ENCODE measurements at regions not wholly inside any gene's neighbourhood (a gene's known extent, or its start where the extent isn't known, plus 50 kb on each side); places are given as distances from the start of the nearest gene placed in this dataset.
A peak's percentile ranks its signal among the peaks of the same experiment; 100 is the strongest.

DNA sequence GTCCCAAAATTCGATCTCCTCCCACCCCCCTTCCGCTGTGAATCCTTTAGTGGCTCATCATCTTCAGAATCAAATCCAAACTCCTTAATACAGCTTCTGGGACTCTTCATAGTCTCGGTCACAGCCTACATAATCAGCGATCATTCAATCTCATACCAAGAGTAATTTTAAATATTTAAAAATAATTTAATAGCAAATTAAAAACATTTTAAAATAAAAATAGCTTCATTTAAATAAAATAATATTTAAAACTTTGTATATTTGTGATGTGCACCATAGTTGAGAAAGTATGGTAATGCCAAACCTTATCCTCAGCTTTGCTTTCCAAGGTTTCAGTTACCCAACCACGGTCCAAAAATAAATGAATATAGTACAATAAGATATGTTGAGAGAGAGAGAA is 70.0 kb upstream of the NR3C1 start:
- Histone ChIP-seq H3K4me2 (ENCODE audit: extremely low read depth, insufficient read depth, low read length) (no peak overlapping the region), H3K36me3 (ENCODE audit: control insufficient read depth, insufficient read depth, low read length) (no peaks in the 10 kb centered on the region), H3K79me2 (ENCODE audit: control insufficient read depth, insufficient read depth, low read length) (no peaks in the 10 kb centered on the region), H4K20me1 (ENCODE audit: control insufficient read depth, extremely low read depth, insufficient read depth, low read length) (no peaks in the 10 kb centered on the region), H3K4me1 (ENCODE audit: control insufficient read depth, extremely low read depth, insufficient read depth, low read length) (peaks cover 11% of the 10 kb centered on the region), H3K4me3 (replicated peaks in 1 of 4; ENCODE audit: control extremely low read depth in 1 of 4, insufficient read depth in 1 of 4, low read depth in 3 of 4, low read length in 4 of 4) (no peak overlapping the region), H3K27ac (ENCODE audit: insufficient read depth, low read length) (no peak overlapping the region), H3K27me3 (ENCODE audit: control insufficient read depth, insufficient read depth, low read length) (no peaks in the 10 kb centered on the region), H2AFZ (ENCODE audit: low read length) (no peak overlapping the region), H3K9me3 (ENCODE audit: control insufficient read depth, insufficient read depth, low read depth, low read length) (no peaks in the 10 kb centered on the region), H3K9ac (ENCODE audit: insufficient read depth, low read length) (no peak overlapping the region)
- TF ChIP-seq EZH2 (IDR thresholded peaks at IDR 0.05; ENCODE audit: low read length, missing control alignments), result no peak
- TF ChIP-seq, protein P1, sequence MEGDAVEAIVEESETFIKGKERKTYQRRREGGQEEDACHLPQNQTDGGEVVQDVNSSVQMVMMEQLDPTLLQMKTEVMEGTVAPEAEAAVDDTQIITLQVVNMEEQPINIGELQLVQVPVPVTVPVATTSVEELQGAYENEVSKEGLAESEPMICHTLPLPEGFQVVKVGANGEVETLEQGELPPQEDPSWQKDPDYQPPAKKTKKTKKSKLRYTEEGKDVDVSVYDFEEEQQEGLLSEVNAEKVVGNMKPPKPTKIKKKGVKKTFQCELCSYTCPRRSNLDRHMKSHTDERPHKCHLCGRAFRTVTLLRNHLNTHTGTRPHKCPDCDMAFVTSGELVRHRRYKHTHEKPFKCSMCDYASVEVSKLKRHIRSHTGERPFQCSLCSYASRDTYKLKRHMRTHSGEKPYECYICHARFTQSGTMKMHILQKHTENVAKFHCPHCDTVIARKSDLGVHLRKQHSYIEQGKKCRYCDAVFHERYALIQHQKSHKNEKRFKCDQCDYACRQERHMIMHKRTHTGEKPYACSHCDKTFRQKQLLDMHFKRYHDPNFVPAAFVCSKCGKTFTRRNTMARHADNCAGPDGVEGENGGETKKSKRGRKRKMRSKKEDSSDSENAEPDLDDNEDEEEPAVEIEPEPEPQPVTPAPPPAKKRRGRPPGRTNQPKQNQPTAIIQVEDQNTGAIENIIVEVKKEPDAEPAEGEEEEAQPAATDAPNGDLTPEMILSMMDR (conservative IDR thresholded peaks at IDR 0.05 in 1 of 2, IDR thresholded peaks at IDR 0.05 in 1 of 2; ENCODE audit: low read depth in 1 of 2, low read length in 2 of 2), result no peak
- no peak for DNase-seq (ENCODE audit: low read depth in 2 of 2)

DNA sequence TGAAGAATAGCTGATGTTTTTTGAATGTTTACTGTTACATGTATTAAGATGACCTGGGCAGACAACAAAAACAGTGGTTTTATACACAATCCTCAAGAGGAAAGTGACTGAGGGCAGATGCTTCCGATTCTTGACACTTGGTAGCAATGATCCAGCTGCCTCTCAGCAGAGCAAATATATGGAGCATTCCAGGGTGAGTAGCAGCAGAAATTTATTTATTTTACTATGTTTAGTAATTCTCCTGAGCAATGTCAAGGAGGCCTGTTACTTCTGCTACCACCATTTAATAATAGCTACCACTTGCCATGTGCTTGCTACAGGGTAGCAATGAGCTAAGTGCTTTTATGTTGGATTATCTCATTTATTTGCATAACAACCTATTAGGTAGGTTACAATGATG is 69.1 kb upstream of the NR3C1 start:
- Histone ChIP-seq H3K27ac (ENCODE audit: insufficient read depth, low read length) (peak overlapping the region; percentile 62), H2AFZ (ENCODE audit: low read length) (no peak overlapping the region), H3K79me2 (ENCODE audit: control insufficient read depth, insufficient read depth, low read length) (no peaks in the 10 kb centered on the region), H3K9me3 (ENCODE audit: control insufficient read depth, insufficient read depth, low read depth, low read length) (no peaks in the 10 kb centered on the region), H3K36me3 (ENCODE audit: control insufficient read depth, insufficient read depth, low read length) (no peaks in the 10 kb centered on the region), H3K4me2 (ENCODE audit: extremely low read depth, insufficient read depth, low read length) (no peak overlapping the region), H3K27me3 (ENCODE audit: control insufficient read depth, insufficient read depth, low read length) (no peaks in the 10 kb centered on the region), H3K4me1 (ENCODE audit: control insufficient read depth, extremely low read depth, insufficient read depth, low read length) (peaks cover 11% of the 10 kb centered on the region), H3K9ac (ENCODE audit: insufficient read depth, low read length) (no peak overlapping the region), H3K4me3 (replicated peaks in 1 of 4; ENCODE audit: control extremely low read depth in 1 of 4, insufficient read depth in 1 of 4, low read depth in 3 of 4, low read length in 4 of 4) (no peak overlapping the region), H4K20me1 (ENCODE audit: control insufficient read depth, extremely low read depth, insufficient read depth, low read length) (no peaks in the 10 kb centered on the region)
- peak in 1 of 2 donors; percentile 30 for DNase-seq (ENCODE audit: low read depth in 2 of 2)
- TF ChIP-seq, protein P1 (conservative IDR thresholded peaks at IDR 0.05 in 1 of 2, IDR thresholded peaks at IDR 0.05 in 1 of 2; ENCODE audit: low read depth in 1 of 2, low read length in 2 of 2), result no peak
- no peak for TF ChIP-seq EZH2 (IDR thresholded peaks at IDR 0.05; ENCODE audit: low read length, missing control alignments)

DNA sequence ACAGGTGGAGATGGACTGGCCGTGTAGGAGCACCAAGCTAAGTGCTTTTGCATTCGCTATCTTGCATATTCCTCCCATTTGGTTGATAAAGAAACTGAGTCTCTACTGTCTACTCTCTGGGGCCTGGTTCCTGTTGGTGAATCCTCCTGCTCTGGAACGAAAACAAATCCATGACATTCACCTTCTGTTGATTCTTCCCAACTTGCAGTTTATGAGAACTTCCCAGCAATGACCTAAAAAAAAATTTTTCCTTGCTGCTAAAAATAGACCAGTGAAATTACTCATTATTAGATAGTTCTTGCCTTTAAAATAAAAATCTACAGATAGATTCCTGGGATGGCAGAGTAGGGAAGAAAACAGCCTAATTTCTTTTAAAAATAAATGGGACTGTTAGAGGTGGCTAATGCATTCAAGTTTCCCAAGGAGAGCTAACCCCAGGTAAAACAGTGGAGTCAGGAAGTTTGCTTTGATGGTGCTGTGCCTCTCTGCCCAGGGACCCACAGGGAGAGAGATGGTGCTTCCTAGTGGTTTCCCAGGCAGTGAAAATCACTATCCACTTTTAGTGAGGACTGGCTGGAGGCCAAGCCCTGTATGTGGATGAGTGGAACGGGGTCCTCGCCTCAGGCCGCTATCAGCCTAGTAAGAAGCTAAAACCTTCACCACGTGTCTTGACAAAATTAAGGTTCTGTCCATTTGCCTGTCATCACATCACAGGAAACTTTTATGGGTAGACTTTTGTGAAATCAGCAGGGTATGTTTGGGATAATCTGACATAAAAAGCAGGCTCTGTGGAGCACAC is 68.4 kb upstream of the NR3C1 start:
- DNase-seq (ENCODE audit: low read depth in 2 of 2), result peak in 1 of 2 donors; percentile 39
- H3K36me3 ChIP-seq (ENCODE audit: control insufficient read depth, insufficient read depth, low read length), result no peaks in the 10 kb centered on the region
- peak overlapping the region; percentile 62 for H3K27ac ChIP-seq (ENCODE audit: insufficient read depth, low read length)
- no peaks in the 10 kb centered on the region for H3K9me3 ChIP-seq (ENCODE audit: control insufficient read depth, insufficient read depth, low read depth, low read length)
- H3K4me1 ChIP-seq (ENCODE audit: control insufficient read depth, extremely low read depth, insufficient read depth, low read length), result peaks cover 11% of the 10 kb centered on the region
- H3K79me2 ChIP-seq (ENCODE audit: control insufficient read depth, insufficient read depth, low read length), result no peaks in the 10 kb centered on the region
- H3K4me2 ChIP-seq (ENCODE audit: extremely low read depth, insufficient read depth, low read length), result peak overlapping the region; percentile 2
- H3K27me3 ChIP-seq (ENCODE audit: control insufficient read depth, insufficient read depth, low read length), result no peaks in the 10 kb centered on the region
- H4K20me1 ChIP-seq (ENCODE audit: control insufficient read depth, extremely low read depth, insufficient read depth, low read length), result no peaks in the 10 kb centered on the region
- no peak overlapping the region for H2AFZ ChIP-seq (ENCODE audit: low read length)
- no peak overlapping the region for H3K9ac ChIP-seq (ENCODE audit: insufficient read depth, low read length)
- no peak overlapping the region for H3K4me3 ChIP-seq (replicated peaks in 1 of 4; ENCODE audit: control extremely low read depth in 1 of 4, insufficient read depth in 1 of 4, low read depth in 3 of 4, low read length in 4 of 4)
- no peak for TF ChIP-seq EZH2 (IDR thresholded peaks at IDR 0.05; ENCODE audit: low read length, missing control alignments)
- TF ChIP-seq, protein P1 (conservative IDR thresholded peaks at IDR 0.05 in 1 of 2, IDR thresholded peaks at IDR 0.05 in 1 of 2; ENCODE audit: low read depth in 1 of 2, low read length in 2 of 2), result no peak

Data from fibroblast of lung (primary cell).